Gastrocnemius medialis (tissue), 4 donors: ENCODE measurements at regions not wholly inside any gene's neighbourhood (a gene's known extent, or its start where the extent isn't known, plus 50 kb on each side); places are given as distances from the start of the nearest gene placed in this dataset.

Experiments used
- CTCF ChIP-seq, 5 experiments: fragments of 450-650 bp in 3 of 5; fragments of 200-600 bp in 2 of 5; sonication (generic) in 2 of 5; IDR thresholded peaks in 4 of 5; conservative IDR thresholded peaks in 1 of 5; 1 replicate in 4 of 5; 2 replicates in 1 of 5; pipeline ENCODE4 v1.5.1; 2016 to 2019; ENCODE audit warnings: antibody characterized with exemption in 5 of 5, mild to moderate bottlenecking in 3 of 5, moderate library complexity in 3 of 5
- POLR2A ChIP-seq, 2 donors: fragments of 450-650 bp; IDR thresholded peaks; one replicate each; pipeline ENCODE4 v1.6.1; 2017; ENCODE audit warnings: antibody characterized with exemption in 2 of 2, mild to moderate bottlenecking in 2 of 2, moderate library complexity in 2 of 2

- no peak for TF ChIP-seq POLR2A (IDR thresholded peaks at IDR 0.05)
- TF ChIP-seq CTCF (IDR thresholded peaks at IDR 0.05 in 4 of 5, conservative IDR thresholded peaks at IDR 0.05 in 1 of 5) = no peak
Measured at GRCh38 chr2:226483143-226483542, 316.5 kb downstream of the IRS1 start.
